ENCODE measurements at regions not wholly inside any gene's neighbourhood (a gene's known extent, or its start where the extent isn't known, plus 50 kb on each side); places are given as distances from the start of the nearest gene placed in this dataset.

DNA sequence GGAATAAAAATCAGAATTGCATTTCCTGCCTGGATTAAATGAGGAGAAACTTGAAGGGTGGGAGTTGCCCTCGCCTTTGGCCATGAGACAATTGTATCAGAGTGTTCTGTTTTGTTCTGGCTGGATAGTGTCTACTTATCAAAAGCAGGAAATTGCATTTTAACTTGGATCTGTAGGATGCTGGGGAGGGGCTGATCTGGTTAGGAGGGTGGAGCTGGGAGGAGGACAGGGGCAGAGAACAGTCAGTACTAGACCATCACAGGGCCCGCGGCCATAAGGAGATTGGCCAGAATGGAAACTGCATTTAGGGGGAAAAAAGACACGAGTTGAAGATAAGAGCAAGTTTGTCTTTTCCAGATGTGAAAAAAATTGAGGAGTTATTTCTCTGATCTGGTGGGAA is 199.1 kb upstream of the POU3F3 start:
- no peak for DNase-seq

DNA sequence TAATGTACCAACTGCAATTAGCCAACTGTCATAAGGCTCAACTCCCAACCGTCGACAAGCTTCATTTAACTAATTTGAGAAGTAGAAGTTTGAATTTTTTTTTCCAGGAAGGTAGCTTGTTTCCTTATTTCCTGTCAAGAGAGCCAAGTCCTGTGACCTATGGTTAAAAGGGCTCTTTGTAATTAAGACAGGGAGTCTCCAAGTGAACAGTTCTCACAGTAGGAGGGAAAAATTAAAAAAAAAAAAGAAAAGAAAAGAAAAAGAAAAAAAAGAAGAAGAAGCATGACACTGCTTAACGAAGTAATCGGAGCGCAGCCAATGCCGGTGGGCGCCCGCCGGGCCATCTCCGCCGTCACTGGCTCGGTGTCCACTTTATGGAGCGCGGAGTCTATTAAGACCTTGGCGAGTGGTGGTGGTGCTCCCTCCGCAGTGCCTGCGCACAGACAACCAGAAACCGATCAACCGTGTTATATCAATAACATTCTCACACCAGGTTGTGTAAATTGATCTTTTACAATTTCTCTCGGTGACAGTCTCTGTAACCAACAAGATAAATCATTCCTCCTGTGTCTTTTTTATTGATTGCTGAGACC is 197.2 kb upstream of the POU3F3 start:
- DNase-seq = no peak

DNA sequence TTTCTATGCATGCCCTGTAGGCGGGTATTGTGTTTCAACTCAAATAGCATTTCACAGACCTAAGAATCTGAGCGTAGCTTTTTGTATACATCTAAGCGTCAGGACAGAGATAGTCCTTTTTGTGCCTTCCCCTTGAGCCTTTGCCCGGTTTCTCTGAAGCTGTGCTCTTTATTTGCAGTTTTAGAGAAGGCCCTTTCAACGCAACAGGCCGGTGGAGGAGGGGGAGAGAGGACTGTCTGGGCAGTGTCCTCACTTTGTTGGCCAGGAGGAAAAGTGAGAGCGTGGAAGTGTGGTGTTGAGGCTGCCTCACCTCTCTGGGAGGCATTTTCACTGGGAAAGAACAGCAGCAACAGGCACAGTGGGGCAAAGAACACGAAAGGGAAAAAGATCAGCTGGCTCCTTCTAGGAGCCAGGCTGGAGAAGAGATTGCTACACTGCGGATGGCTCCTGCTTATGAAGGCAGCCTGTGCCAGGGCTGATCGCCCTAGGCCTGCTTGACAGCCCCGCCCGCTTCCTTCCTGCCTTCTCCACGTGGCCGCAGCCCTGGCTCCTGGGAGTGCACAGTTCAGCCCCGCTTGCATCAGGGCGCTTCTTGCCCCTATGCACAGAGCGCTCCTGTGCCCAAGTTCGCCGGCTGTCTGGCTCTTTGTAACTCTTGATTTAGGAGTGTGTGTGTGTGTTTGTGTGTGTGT is 195.6 kb upstream of the POU3F3 start:
- no peak for DNase-seq

DNA sequence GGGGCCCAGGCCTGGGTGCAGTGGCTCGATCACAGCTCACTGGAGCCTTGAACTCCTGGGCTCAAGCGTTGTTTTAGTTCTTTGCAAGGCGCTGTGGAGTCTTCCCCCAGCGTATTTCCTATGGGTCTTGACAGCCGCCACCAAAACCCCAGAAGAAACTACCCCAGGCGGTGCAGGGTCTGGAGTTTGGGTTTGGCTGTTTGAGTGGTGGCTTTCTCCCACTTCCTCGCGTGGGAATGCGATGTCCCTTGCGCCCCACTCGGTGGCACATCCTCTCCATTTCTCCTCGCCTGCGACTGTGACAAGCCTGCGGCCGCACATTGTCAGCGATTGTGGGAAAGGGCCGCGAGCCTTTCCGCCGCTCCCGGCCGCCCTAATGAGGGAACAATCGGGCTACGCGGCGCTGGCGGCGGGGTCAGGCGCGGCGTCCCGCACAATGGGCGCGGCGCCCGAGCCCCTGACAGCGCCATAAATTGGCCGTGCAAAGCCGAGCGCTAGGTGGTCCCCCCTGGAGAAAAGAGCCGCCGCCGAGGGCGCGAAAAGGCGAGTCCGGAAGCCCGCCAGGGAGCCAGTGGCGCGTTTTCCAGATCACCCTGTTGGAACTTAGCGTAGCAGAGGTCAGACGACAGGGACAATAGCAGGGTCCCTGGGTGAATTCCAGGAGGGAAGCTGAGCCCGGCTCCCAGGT is 194.9 kb upstream of the POU3F3 start:
- no peak for DNase-seq

DNA sequence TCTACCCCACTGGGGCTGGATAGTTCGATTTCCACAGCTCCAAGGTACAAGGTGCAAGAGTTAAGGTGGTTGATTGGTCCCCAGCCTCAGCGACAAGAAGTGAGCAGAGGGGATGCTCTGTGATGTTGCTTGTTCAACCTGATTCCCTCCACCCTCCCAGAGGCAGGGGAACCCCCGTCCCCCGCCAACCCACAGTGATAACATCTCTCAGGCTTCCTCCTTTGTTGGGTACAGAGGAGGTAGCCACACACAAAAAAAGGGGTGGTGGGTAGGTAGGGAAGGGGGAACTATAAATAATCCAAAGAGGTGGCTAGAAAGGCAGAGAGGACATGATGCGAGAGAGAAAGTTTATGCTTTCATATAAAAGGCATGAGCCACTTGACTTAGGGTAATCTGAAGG is 192.9 kb upstream of the POU3F3 start:
- no peak for DNase-seq

DNA sequence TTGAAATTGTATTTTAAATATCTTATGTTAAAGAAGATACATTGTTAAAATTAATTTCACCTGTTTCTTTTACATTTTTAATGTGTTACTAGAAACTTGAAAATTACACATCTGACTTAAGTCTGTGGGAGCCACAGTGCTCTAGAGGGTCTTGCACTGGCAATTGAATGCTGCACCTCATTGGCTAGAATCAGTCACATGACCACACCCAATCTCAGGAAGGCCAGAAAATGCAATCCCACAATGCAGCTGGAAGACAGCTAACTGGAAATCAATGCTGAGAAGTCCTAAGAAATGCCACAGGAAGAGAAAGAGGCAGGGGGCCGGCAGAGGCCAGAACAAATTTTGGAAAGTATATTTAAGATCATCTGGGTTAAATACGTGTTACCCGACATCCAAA is 189.2 kb upstream of the POU3F3 start:
- no peak for DNase-seq

DNA sequence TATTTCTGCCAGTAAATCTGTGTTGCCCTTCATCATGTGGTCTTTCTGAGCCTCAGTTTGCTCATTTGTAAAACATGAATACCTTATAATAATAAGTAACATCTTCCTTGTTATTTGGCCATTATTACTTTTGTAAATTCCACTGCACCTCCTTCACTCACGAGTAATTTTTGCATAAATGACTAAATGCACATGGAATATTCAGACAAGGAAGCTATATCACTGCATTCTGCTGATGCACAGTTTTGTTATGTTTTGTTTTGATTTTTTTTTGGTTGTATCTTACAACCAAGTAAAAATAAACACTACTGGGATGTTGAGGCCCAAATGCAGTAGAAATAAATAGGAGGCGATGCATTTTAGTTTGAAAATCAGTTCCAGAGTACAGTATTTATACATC is 185.3 kb upstream of the POU3F3 start:
- DNase-seq = no peak

DNA sequence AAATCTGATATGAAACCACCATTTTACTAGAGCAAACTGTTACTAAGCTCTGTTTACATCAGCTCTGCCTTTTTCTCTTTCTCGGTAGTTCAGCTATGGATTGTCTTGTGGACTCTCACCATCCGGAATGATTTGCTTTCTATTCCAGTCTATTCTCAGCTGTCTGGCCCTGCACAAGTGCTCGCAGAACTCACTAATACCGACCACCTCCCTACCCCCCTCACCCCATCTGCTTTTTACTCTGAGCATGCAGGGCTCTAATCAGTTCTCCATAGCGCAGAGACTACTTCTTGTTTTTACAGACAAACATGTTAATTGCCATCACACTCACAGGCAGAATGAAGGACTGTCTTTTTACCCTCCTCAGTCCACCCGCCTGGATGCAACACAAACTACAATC is 180.7 kb upstream of the POU3F3 start:
- no peak for DNase-seq

DNA sequence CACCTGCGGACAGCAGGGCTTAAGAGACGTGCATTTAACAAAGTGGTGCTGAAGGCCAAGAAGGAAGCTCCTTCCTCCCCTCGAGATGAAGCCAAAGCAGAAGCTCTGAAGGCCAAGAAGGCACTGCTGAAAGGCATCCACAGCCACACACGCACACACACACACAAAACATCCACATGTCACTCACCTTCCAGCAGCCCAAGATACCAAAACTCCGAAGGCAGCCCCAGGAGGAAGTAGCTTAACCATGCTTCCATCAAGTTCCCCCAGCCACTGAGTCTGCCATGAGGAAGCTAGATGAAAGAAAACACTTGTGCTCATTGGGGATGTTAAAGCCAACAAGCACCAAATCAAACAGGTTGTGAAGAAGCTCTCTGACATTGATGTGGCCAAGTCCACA is 175.7 kb upstream of the POU3F3 start:
- no peak for DNase-seq

DNA sequence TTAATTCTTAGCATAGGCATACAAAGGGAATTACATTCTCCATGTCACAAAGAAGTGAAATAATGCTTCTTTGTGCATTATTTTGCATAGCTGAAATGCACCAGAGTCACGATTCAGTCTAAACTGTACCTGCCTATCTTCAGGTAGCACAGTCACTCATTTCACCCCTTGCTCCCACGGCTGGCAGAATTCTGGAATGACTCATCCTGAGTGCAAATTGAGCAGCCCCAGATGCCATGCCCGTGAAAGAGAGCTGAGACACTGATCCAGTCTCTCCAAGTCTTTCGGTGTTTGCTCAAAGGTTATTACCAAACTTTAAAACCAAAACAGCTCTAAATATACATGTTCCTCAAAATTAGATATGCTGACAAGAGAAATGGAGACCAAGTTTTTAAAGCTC is 168.3 kb upstream of the POU3F3 start:
- DNase-seq = no peak

DNA sequence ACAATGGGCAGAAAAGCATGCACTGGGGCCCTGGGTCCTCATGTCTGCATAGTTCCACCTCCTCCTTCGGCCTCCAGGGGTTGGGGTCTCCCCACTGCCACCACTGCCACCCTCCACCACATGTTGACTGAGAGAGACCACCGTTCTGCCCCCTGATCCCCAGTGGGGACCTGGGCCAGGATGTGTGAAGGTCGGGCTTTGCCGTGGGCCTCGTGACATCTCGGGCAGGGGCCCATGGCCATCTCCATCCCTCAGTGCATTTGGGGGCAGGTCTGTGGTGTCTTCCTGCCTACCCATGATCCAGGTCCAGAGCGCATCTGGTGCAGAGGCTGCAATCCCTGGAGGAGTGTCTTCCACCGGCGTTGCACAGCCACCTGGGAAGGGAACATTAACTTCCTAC is 166.8 kb upstream of the POU3F3 start:
- DNase-seq = no peak

DNA sequence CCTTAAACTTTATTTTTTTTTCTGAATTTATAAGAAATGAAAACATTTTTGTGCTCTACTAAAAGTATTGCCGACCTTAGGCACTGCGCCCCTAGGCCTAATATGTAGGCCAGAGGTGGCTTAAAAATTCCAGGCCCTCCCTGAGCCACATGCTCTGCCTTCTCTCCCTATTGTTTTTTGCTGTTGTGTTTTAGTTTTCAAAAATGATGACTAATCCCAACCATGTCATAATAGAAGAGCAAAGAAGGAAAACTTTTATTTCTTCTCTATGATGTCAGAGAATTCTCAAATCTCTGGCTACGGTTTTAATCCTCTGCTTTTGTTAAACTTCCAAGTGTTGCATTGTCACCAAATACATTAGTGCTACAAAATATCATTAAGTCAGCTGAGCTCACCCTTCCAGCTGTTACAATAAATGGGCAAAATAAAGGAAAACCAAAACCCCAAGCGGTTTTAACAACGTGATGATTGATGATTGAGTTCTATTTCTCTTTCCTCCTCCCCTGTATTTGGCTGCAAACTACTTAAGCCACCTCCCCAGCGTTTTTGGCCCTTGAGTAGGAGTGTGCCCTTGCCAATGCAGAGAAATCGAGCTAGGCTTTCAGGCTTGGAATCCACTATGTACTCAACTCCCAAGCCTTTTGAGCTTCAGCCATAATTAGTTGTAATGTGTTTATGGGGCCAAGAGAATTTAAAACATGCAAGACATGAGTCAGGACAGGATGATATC is 163.5 kb upstream of the POU3F3 start:
- DNase-seq = no peak

DNA sequence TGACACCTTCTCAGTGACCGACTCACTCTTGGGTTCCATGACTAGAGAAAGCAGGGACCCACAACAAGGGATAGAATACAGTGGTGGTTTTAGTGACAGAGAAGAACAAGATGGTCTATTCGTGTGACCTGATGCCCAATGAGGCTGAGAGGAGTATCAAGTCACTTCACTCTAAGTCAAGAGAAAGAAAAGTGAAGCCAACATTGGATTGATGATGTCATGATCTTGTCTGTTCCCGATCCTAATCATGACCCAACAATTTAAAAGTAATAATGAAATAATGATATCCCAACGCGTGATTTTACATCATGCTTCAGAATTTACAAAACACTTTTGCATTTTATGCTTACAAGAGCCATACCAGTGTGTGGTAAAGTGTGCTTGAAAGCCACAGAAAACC is 155.6 kb upstream of the POU3F3 start:
- no peak for DNase-seq

DNA sequence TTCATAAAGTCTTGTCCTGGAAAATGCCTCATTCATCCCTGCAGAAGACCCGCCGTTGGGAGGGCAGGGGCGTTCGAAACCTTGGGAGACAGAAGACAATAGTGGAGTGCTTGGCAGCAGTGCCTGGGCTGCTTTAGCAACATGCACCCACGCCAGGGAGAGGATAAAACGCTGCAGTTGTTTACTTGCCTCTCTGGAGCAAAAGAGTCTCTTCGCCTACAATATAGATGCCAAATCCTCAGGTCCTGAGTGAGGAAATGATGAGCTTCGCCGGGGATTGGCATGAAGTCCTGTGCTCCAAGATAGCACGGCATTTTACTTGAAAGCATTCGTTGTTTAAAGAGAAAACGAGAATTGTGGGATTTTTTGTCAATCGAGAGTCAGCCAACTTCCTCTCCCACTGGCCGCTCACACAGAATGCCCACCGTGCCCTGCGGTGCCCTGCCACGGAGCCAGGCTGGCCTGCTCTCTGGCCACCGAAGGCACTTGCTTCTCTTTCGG is 152.5 kb upstream of the POU3F3 start:
- no peak for DNase-seq

DNA sequence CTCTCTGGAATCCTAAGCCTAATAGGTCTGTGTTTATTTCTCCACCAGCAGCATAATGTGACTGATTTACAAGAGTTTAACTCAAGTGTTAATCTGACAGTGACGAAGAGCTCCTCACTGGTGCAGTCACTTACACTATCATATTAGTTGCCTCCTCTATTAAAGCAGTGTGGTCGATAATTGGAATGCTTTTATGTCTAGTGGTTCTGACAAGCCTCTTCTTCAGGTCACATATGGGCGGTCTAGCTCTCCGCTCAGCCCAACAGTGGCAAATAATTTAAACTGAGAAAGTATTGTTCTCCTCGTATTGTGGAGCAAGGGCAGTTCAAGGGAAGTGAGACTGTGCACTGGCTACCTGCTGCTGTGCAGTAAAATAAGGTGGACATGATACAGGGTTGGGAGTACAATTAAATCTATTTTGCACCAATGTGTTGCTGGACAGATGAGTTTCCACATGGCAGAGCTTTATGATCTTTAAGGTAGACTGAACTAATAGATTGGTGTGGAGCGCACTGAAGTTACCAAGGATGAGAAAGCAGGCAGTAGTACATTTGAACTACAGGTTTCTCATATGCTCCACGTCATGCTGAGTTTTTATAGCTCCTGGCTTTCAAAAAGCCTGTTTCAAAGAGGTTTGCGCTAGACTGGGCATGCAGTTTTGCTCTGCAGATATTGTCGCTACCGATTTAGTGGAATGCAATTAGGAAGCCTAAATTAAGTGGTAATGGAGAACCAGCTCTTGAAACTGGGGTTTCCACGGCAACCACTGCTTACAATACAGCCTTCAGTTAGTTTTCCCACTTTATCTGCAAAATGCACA is 151.7 kb upstream of the POU3F3 start:
- no peak for DNase-seq

DNA sequence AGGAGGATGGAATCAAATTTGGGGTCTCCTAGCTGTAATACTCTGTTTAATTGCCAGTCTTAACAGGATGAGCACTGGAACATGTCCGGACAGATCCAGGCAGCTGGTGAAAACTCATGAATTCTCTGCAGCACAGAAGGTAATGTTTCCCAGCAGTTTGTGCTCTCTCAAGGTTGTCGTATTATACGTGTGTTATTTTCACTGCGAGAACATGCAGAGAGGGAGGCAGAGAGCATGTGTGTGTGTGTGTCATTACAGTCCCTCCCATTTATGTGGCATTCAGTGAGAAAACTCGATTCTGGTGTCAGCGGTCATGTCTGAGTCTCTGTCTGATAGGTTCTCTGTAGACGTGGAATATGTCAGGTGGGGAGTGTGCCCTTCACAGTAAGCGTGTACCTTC is 150.2 kb upstream of the POU3F3 start:
- DNase-seq = no peak

DNA sequence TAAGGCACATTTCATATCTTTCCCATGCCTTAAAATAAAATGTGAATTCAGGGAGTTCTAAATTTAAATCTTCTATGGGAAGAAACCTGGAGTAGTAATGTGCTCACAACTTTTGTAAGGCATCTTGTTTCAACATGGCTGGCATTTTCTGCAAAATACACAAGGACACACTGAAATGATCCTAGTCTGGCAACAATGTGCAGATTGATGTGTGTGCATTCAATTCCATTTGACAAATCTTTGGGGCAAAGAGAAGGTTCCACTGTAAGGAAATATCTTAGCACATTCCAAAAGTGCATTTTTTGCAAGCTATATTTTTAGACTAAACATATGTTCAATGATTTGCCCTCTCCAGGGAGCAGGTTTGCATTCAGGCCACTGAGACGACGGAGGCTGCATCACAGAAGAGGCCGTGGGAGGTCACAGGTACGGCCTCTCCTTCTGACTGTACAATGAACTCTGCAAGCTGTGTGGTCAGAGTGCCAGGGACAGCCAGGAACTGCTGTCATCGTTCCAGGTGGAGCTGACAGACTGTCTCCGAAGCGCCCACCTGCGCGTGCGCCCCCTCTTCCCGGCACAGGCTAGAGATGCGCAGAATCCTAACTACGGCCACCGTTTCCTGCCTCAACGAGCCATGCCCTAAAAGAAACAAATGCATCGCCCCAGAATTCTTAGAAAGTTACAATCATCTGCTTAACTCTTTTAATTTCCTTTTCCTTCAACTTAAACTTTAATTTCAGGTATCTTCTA is 149.2 kb upstream of the POU3F3 start:
- DNase-seq = no peak

DNA sequence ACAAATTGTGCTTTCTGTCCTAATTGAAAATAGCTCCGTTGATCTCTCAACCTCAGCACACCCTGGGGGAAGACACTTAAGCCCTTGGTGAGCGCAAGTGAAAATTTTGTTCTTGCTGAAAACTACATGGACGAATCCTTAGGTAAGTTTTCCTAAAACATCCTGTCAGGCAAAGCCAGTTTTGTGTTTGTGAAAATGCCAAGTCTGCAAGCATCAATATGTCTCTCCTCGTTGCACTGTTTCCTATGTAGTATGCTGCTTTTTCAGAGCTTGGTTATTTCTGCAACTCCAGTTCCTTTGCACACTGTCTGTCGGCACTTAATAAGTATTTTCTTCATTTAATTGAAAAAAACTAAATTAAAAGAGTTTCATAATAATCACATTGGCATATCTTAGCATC is 146.9 kb upstream of the POU3F3 start:
- no peak for DNase-seq

DNA sequence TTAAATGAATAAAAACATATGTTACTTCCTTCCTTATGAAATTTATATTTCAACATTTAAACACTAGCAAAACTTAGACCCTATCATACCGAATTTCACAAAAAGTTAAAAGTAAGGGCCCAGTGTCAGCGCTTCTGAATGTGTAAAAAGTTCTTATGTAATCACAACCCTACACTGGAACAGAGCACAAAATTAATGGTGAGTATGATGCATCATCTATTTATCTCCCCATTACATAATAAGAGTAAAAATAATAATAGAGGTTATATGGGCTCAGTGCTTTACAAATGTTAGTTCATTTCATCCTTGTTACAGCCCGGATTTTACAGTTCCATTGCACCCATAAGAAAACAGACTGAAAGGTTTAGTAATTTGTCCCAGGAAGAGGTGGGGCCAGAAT is 144.9 kb upstream of the POU3F3 start:
- DNase-seq = no peak

DNA sequence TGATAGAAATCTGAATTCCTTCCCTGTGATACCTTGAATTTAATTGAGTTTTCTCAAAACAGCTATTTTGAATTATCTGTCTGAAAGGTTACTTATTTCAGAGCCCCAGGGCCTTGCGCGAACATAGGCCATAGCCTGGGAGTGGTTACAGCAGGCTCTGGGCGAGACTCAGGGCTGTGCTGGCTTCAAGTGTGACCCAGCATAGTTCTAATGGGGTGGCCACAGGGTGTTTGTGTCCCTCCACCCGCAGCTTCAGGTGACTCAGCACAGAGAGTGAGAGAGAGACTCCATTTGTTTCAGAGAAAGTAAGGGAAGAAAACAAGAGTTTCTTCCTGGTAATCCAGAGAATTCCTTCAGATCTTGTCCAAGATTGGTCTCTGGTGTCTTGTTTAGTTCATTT is 137.9 kb upstream of the POU3F3 start:
- DNase-seq = no peak

DNA sequence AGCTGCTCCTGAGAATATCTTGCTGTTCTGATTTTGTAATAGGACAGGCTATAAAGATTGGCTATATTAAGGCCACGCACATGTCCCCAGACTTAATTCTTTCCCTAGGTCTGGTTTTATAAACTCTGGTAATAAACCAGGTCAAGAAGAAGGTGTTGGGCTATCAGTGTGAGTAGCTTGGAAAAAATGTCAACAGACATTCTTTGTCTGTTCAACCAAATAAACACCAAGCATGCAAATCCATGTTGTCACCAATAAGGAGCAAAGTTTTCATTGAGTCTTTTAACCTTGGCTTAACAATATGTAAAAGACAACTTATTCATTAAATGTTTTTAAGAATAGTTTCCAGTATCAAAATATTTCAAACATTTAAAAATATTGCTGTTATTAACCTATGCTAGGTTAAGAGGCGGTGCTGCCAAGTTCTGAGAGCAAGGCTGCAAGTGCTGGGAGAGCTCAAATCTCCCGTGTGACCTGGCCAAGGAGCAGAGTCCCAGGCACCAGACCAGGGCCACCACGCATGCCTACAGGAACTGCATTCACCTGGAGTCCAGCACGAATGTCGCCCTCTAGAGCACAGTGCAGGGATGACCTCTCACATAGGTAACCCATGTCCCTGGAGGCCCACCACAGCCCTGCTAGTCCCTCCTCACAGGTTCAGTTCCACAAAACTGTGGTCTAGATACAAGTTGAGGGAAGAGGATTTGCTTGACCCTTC is 120.5 kb upstream of the POU3F3 start:
- no peak for DNase-seq
